ENCODE measurements at regions not wholly inside any gene's neighbourhood (a gene's known extent, or its start where the extent isn't known, plus 50 kb on each side); places are given as distances from the start of the nearest gene placed in this dataset.

DNA sequence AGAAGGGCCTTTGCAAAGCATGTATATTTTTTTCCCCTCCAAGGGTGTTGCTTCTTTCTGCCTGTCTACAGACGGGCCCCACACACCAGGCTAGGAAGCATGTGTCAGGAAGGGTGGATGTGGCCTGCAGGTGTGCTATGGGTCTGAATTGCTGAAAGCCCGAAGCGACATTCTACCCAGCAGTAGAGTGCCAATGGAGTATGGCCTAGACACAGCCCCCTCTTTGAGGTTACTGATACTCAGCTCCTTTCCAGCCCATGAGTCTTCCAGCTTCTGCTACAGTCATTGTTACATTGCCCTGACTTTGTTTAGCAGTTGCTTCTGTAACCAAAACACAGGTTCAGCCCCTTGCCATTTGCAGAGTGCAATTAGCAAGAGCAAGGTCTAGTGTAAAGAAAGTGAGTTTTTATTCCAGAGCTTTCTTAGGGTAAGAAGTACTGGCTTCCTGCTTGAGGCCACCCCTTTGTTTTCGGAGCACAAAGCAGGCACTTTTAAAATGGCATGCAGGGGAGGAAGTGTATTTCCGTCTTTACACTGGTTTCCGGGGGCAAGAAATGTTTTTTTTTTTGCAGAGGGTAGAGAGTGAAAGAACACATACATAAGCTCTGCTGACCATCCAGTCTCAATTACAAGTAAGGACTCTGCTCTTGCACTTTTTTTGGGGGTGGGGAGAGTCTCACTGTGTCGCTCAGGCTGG is 428.0 kb upstream of the AMELY start:
- no peaks in the 10 kb centered on the region for H3K36me3 ChIP-seq (ENCODE audit: insufficient read depth, low read length)

More for the DNA sequence above, 428.0 kb upstream of the AMELY start:
- Histone ChIP-seq H3K27ac (ENCODE audit: low read length) (no peak overlapping the region), H3K4me3 (ENCODE audit: low read length) (no peak overlapping the region), H3F3A (ENCODE audit: insufficient read depth, low read length, poor library complexity, severe bottlenecking) (no peaks in the 10 kb centered on the region), H3K9me3 (ENCODE audit: low read length) (no peaks in the 10 kb centered on the region), H3K79me2 (replicated peaks; ENCODE audit: insufficient read depth, low read length) (no peaks in the 10 kb centered on the region), H2AFZ (ENCODE audit: low read depth, low read length) (no peak overlapping the region), H3K27me3 (ENCODE audit: insufficient read depth, low read depth, low read length) (no peaks in the 10 kb centered on the region), H3K4me2 (ENCODE audit: low read length) (no peak overlapping the region), H3K9me2 (ENCODE audit: insufficient read depth, low read length) (no peaks in the 10 kb centered on the region), H3K9ac (ENCODE audit: low read length) (no peak overlapping the region), H4K20me1 (ENCODE audit: insufficient read depth) (no peaks in the 10 kb centered on the region)
- TF ChIP-seq SMC3 (conservative IDR thresholded peaks at IDR 0.05; ENCODE audit: poor library complexity), result no peak
- TF ChIP-seq TAF1 (IDR thresholded peaks at IDR 0.05; ENCODE audit: low read depth), result no peak
- no peak for TF ChIP-seq EP300 (conservative IDR thresholded peaks at IDR 0.05; ENCODE audit: poor library complexity, severe bottlenecking)
- TF ChIP-seq POLR2AphosphoS5 (IDR thresholded peaks at IDR 0.05), result no peak
- no peak for TF ChIP-seq CTCF (IDR thresholded peaks at IDR 0.05; ENCODE audit: poor library complexity, severe bottlenecking)
- no peak for TF ChIP-seq MXI1 (conservative IDR thresholded peaks at IDR 0.05; ENCODE audit: poor library complexity, severe bottlenecking)
- TF ChIP-seq EZH2 (IDR thresholded peaks at IDR 0.05; ENCODE audit: borderline replicate concordance, insufficient read depth, low read length, poor library complexity, severe bottlenecking), result no peak
- no peak for TF ChIP-seq REST (IDR thresholded peaks at IDR 0.05; ENCODE audit: borderline replicate concordance)
- TF ChIP-seq RAD21 (conservative IDR thresholded peaks at IDR 0.05), result no peak
